ENCODE measurements at regions not wholly inside any gene's neighbourhood (a gene's known extent, or its start where the extent isn't known, plus 50 kb on each side); places are given as distances from the start of the nearest gene placed in this dataset.
"Not testable (repeated sequence)": the region's sequence is repeated elsewhere in the genome, so short reads cannot be mapped to it uniquely, and the experiment has no call there.

GRCh38 chr9:102941868-102942267 lies 53.3 kb upstream of the CYLC2 start:
- no peak for DNase-seq

GRCh38 chr9:102922526-102922925 lies 72.6 kb upstream of the CYLC2 start:
- no peak for DNase-seq

- no peak for DNase-seq
Measured at GRCh38 chr9:102911185-102911584, 83.9 kb upstream of the CYLC2 start.

GRCh38 chr9:102905795-102906194 lies 89.3 kb upstream of the CYLC2 start:
- not testable (repeated sequence) for DNase-seq

- no peak for DNase-seq
Measured at GRCh38 chr9:102892025-102892424, 103.1 kb upstream of the CYLC2 start.

GRCh38 chr9:102888747-102889146 lies 106.4 kb upstream of the CYLC2 start:
- DNase-seq = not testable (repeated sequence)

GRCh38 chr9:102875687-102876086 lies 119.4 kb upstream of the CYLC2 start:
- DNase-seq = no peak

GRCh38 chr9:102867488-102867887 lies 127.6 kb upstream of the CYLC2 start:
- no peak for DNase-seq

GRCh38 chr9:102862478-102862877 lies 132.7 kb upstream of the CYLC2 start:
- no peak for DNase-seq

- DNase-seq = no peak
Measured at GRCh38 chr9:102855641-102856040, 139.5 kb upstream of the CYLC2 start.

- no peak for DNase-seq
Measured at GRCh38 chr9:102845827-102846371, 149.2 kb upstream of the CYLC2 start.

- no peak for DNase-seq
Measured at GRCh38 chr9:102844716-102845115, 150.4 kb upstream of the CYLC2 start.

- no peak for DNase-seq
Measured at GRCh38 chr9:102842423-102842822, 152.7 kb upstream of the CYLC2 start.

- no peak for DNase-seq
Measured at GRCh38 chr9:102841376-102841775, 153.8 kb upstream of the CYLC2 start.

GRCh38 chr9:102840335-102840734 lies 154.8 kb upstream of the CYLC2 start:
- DNase-seq = no peak

- no peak for DNase-seq
Measured at GRCh38 chr9:102832814-102833213, 162.3 kb upstream of the CYLC2 start.

GRCh38 chr9:102796244-102796643 lies 198.9 kb upstream of the CYLC2 start:
- no peak for DNase-seq

GRCh38 chr9:102795532-102795931 lies 199.6 kb upstream of the CYLC2 start:
- DNase-seq = no peak

- DNase-seq = no peak
Measured at GRCh38 chr9:102779356-102779755, 215.8 kb upstream of the CYLC2 start.

GRCh38 chr9:102778746-102779145 lies 216.4 kb upstream of the CYLC2 start:
- no peak for DNase-seq

- no peak for DNase-seq
Measured at GRCh38 chr9:102770704-102771103, 224.4 kb upstream of the CYLC2 start.

- DNase-seq = no peak
Measured at GRCh38 chr9:102769307-102769706, 225.8 kb upstream of the CYLC2 start.

GRCh38 chr9:102768002-102768401 lies 227.1 kb upstream of the CYLC2 start:
- no peak for DNase-seq

GRCh38 chr9:102767076-102767475 lies 228.1 kb upstream of the CYLC2 start:
- no peak for DNase-seq

- DNase-seq = no peak
Measured at GRCh38 chr9:102740578-102740977, 254.6 kb upstream of the CYLC2 start.

- DNase-seq = no peak
Measured at GRCh38 chr9:102728946-102729345, 266.2 kb upstream of the CYLC2 start.
